K562 (cell line): ENCODE measurements at regions not wholly inside any gene's neighbourhood (a gene's known extent, or its start where the extent isn't known, plus 50 kb on each side); places are given as distances from the start of the nearest gene placed in this dataset.

Experiments
- ATAC-seq: fragments of 200-7000 bp; cut with Tn5 transposase; 3 replicates; pipeline ENCODE4 v1.9.1; 2020; ENCODE audit warnings: moderate library complexity
- BruUV-seq: library from RNA; stranded (reverse); fragments of 400-500 nt; replicated peaks from 2 replicates; lab custom pipeline; 2021; lab: Mats Ljungman, UMichigan
- CTCF ChIA-PET: fragments of 300-600 bp; formaldehyde crosslinking; extraction: SDS; loops from one replicate; lab custom pipeline; 2021; ENCODE audit warnings: low intra/inter-chr PET ratio; lab: Yijun Ruan, JAX
- POLR2A ChIA-PET: fragments of 300-600, 350-650 bp; sonication (Branson Sonifier 250); formaldehyde crosslinking; extraction: SDS; loops from one replicate; lab custom pipeline; 2021; ENCODE audit warnings: antibody characterized with exemption, inconsistent platforms; lab: Yijun Ruan, JAX
- DNase-seq, 4 experiments: peaks; one replicate each; pipeline versions ENCODE4 v3.0.0 to v3.0.0-alpha.2; 2011 to 2018; ENCODE audit warnings: low spot score in 3 of 4, mixed read lengths in 3 of 4; ENCODE audit errors: extremely low read depth in 1 of 4
- FAIRE-seq: peaks from 2 replicates; lab custom pipeline; 2011; peaks lifted over from hg19 to GRCh38; lab: Jason Lieb, UNC
- H2AFZ ChIP-seq: 2 replicates; pipeline ENCODE4 v1.6.0; 2011; ENCODE audit warnings: low read depth, low read length, control low read depth, inconsistent platforms
- H3K27ac ChIP-seq: fragments of 200-600 bp; 3 replicates; pipeline ENCODE4 v1.8.0; 2011; ENCODE audit warnings: low read depth, mild to moderate bottlenecking, control low read depth, inconsistent platforms, low read length, moderate library complexity, mixed read lengths; ENCODE audit errors: extremely low read depth
- H3K27me3 ChIP-seq, 2 experiments: fragments of 300-600 bp in 1 of 2; 2 replicates in 1 of 2; 3 replicates in 1 of 2; pipeline versions ENCODE4 v1.6.0 to v1.8.0; 2011; ENCODE audit warnings: inconsistent platforms in 2 of 2, low read length in 2 of 2, mild to moderate bottlenecking in 1 of 2, mixed read lengths in 1 of 2, moderate library complexity in 1 of 2; ENCODE audit not compliant: control insufficient read depth in 2 of 2, insufficient read depth in 2 of 2
- H3K36me3 ChIP-seq: fragments of 300-600 bp; 3 replicates; pipeline ENCODE4 v1.8.0; 2011; ENCODE audit warnings: mild to moderate bottlenecking, low read length, inconsistent platforms; ENCODE audit not compliant: control insufficient read depth, insufficient read depth
- H3K4me1 ChIP-seq, 2 experiments: fragments of 200-600 bp in 1 of 2; replicated peaks in 1 of 2; 2 replicates in 1 of 2; 3 replicates in 1 of 2; pipeline versions ENCODE4 v1.5.1 to v1.8.0; 2011; ENCODE audit warnings: inconsistent platforms in 2 of 2, low read length in 2 of 2, mild to moderate bottlenecking in 1 of 2, mixed read lengths in 1 of 2, moderate library complexity in 1 of 2; ENCODE audit not compliant: control insufficient read depth in 2 of 2, insufficient read depth in 2 of 2
- H3K4me2 ChIP-seq: 2 replicates; pipeline ENCODE4 v1.6.1; 2011; ENCODE audit warnings: low read length, control low read depth, inconsistent platforms, mixed read lengths; ENCODE audit not compliant: insufficient read depth
- H3K4me3 ChIP-seq: fragments of 200-600 bp; sonication (generic), shearing (Covaris generic); 2 replicates; pipeline ENCODE4 v1.5.1; 2016; ENCODE audit warnings: control low read depth, inconsistent platforms
- H3K79me2 ChIP-seq: fragments of 200-600 bp; 3 replicates; pipeline ENCODE4 v1.8.0; 2011; ENCODE audit warnings: low read length, inconsistent platforms; ENCODE audit not compliant: control insufficient read depth, insufficient read depth
- H3K9ac ChIP-seq, 2 experiments: 2 replicates each; pipeline versions ENCODE4 v1.6.0 to v1.6.1; 2011; ENCODE audit warnings: low read depth in 2 of 2, low read length in 2 of 2, control low read depth in 1 of 2, inconsistent platforms in 1 of 2, mild to moderate bottlenecking in 1 of 2, mixed read lengths in 1 of 2; ENCODE audit not compliant: insufficient read depth in 1 of 2
- H3K9me1 ChIP-seq: one replicate; pipeline ENCODE4 v1.6.0; 2011; ENCODE audit warnings: inconsistent platforms, mild to moderate bottlenecking, low read length, moderate library complexity; ENCODE audit not compliant: control insufficient read depth, insufficient read depth
- H3K9me3 ChIP-seq: replicated peaks from 2 replicates; pipeline ENCODE4 v1.5.1; 2011; ENCODE audit warnings: low read depth, low read length, inconsistent platforms; ENCODE audit not compliant: control insufficient read depth, insufficient read depth
- H4K20me1 ChIP-seq: replicated peaks from 2 replicates; pipeline ENCODE4 v1.6.1; 2011; ENCODE audit warnings: low read length, inconsistent platforms, mixed read lengths; ENCODE audit not compliant: control insufficient read depth, insufficient read depth
- ATF7 ChIP-seq: fragments of 450-650 bp; IDR thresholded peaks from 2 replicates; pipeline ENCODE4 v1.7.1; 2014; ENCODE audit warnings: mild to moderate bottlenecking, moderate library complexity
- BRCA1 ChIP-seq, 2 experiments: fragments of 450-650 bp in 1 of 2; sonication (generic) in 1 of 2; formaldehyde crosslinking in 1 of 2; IDR thresholded peaks; 2 replicates each; pipeline versions ENCODE4 v1.5.0 to v1.6.1; 2017 to 2020; ENCODE audit warnings: mild to moderate bottlenecking in 1 of 2, missing genetic modification reagents in 1 of 2
- ELF2 ChIP-seq: fragments of 250-450 bp; sonication (Bioruptor Pico); IDR thresholded peaks from 2 replicates; pipeline ENCODE4 v1.5.0; 2021; ENCODE audit warnings: mild to moderate bottlenecking
- EP400 ChIP-seq: fragments of 450-650 bp; IDR thresholded peaks from 2 replicates; pipeline ENCODE4 v1.6.1; 2017; ENCODE audit warnings: antibody characterized with exemption, mild to moderate bottlenecking, moderate library complexity
- KLF13 ChIP-seq: fragments of 450-650 bp; IDR thresholded peaks from 2 replicates; pipeline ENCODE4 v1.6.1; 2016; ENCODE audit warnings: missing genetic modification characterization, low read depth, mild to moderate bottlenecking, missing compliant biosample characterization, moderate library complexity, borderline replicate concordance
- MYBL2 ChIP-seq, 2 experiments: fragments of 450-650 bp in 1 of 2; sonication (generic) in 1 of 2; formaldehyde crosslinking in 1 of 2; IDR thresholded peaks; 2 replicates each; pipeline versions ENCODE4 v1.6.1 to v1.8.1; 2017 to 2022; ENCODE audit warnings: borderline replicate concordance in 1 of 2, inconsistent platforms in 1 of 2, low read depth in 1 of 2, mild to moderate bottlenecking in 1 of 2, missing genetic modification reagents in 1 of 2, moderate library complexity in 1 of 2
- POLR2AphosphoS2 ChIP-seq: IDR thresholded peaks from 2 replicates; pipeline ENCODE4 v1.6.1; 2012; ENCODE audit warnings: low read length, improper control_type of control experiment
- SMARCC2 ChIP-seq: fragments of 450-650 bp; IDR thresholded peaks from 2 replicates; pipeline ENCODE4 v1.6.1; 2017; ENCODE audit warnings: antibody characterized with exemption, moderate library complexity, mild to moderate bottlenecking, low read depth
- SP2 ChIP-seq: IDR thresholded peaks from 2 replicates; pipeline ENCODE4 v1.6.1; 2011; ENCODE audit warnings: mild to moderate bottlenecking, low read depth, low read length, moderate library complexity; ENCODE audit not compliant: poor library complexity, severe bottlenecking; ENCODE audit errors: extremely low read depth
- TARDBP ChIP-seq: fragments of 450-650 bp; IDR thresholded peaks from 2 replicates; pipeline ENCODE4 v1.6.1; 2016
- TBL1XR1 ChIP-seq, 2 experiments: IDR thresholded peaks; 2 replicates each; pipeline ENCODE4 v1.6.1; 2012; ENCODE audit warnings: improper control_type of control experiment in 2 of 2, low read length in 2 of 2, mild to moderate bottlenecking in 1 of 2
- TFAM ChIP-seq: fragments of 250-450 bp; sonication (Bioruptor Pico); conservative IDR thresholded peaks from 2 replicates; pipeline ENCODE4 v1.5.0; 2021; ENCODE audit warnings: mild to moderate bottlenecking, moderate library complexity
- THRAP3 ChIP-seq: fragments of 450-650 bp; IDR thresholded peaks from 2 replicates; pipeline ENCODE4 v1.6.1; 2016; ENCODE audit warnings: mild to moderate bottlenecking, inconsistent platforms, borderline replicate concordance
- ZNF143 ChIP-seq: sonication (generic); formaldehyde crosslinking; IDR thresholded peaks from 2 replicates; pipeline ENCODE4 v1.9.0; 2022; ENCODE audit warnings: mild to moderate bottlenecking, missing genetic modification reagents
- ZNF445 ChIP-seq: fragments of 250-450 bp; sonication (Bioruptor Pico); IDR thresholded peaks from 2 replicates; pipeline ENCODE4 v1.4.0; 2020; ENCODE audit warnings: low read depth, mild to moderate bottlenecking, moderate library complexity
- WGBS: fragments of 100-300 bp; shearing (Covaris generic); methylation state at CpG from one replicate; pipeline ENCODE4 v1.1.6; 2016; ENCODE audit warnings: low coverage, mixed read lengths; ENCODE audit not compliant: insufficient coverage; ENCODE audit errors: missing lambda C conversion rate; 5-methylcytosine and 5-hydroxymethylcytosine counted together
- in situ Hi-C: fragments of 300-500 bp; cut with MboI; formaldehyde crosslinking; loops from 4 replicates; pipeline ENCODE4 v1.15.0; 2018; ENCODE audit warnings: inconsistent platforms, mixed read lengths
- intact Hi-C: fragments of 100-400 bp; cut with micrococcal nuclease; formaldehyde crosslinking; loops from 2 replicates; pipeline ENCODE4 v1.14.2; 2022
- TF ChIP-seq, protein P1 (sequence below), 2 experiments: IDR thresholded peaks; 2 replicates each; pipeline ENCODE4 v1.6.1; 2012; ENCODE audit warnings: improper control_type of control experiment in 2 of 2, low read depth in 2 of 2, low read length in 2 of 2, borderline replicate concordance in 1 of 2
- TF ChIP-seq, protein P2 (sequence below): fragments of 450-650 bp; IDR thresholded peaks from 2 replicates; pipeline ENCODE4 v1.6.1; 2017; ENCODE audit warnings: mild to moderate bottlenecking, moderate library complexity

DNA sequence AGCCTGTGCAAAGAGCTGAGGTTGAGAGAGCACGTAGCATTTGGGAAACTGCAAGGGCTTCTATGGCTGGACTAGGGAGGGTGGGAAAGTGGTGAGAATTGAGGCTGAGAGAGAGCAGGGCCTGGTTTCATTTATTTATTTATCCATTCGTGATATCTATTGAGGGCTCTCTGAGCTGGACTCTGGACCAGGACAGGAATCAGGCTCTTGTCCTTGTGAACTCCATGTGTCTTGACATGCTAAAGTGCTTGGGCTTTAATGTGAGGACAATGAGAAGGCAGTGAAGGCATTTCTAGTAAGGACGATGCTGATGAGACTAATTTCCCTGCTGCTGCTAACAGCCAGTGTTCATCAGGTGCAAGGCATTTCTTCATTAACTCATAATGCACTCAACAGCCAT is 95.9 kb upstream of the KLF4 start:
- H3K27ac ChIP-seq, result no peak overlapping the region
- 8% methylated on average over 3 of the region's 3 CpGs for WGBS
- no peaks in the 10 kb centered on the region for H3K9me3 ChIP-seq
- ChIA-PET POLR2A (no interaction called here), CTCF (no interaction called here)
- BruUV-seq, result no TSS peak
- no peaks in the 10 kb centered on the region for H3K4me1 ChIP-seq
- H3K27me3 ChIP-seq, result peaks cover 3 to 46% of the 10 kb centered on the region in 2 experiments; a peak in 4 of 5 replicates
- no peaks in the 10 kb centered on the region for H3K9me1 ChIP-seq
- no peak overlapping the region for H2AFZ ChIP-seq
- H3K4me2 ChIP-seq, result no peak overlapping the region
- ATAC-seq, result no peak
- DNase-seq, result no peak
- no peak for FAIRE-seq
- H3K79me2 ChIP-seq, result no peaks in the 10 kb centered on the region
- H4K20me1 ChIP-seq, result no peaks in the 10 kb centered on the region
- TF ChIP-seq BRCA1 (IDR thresholded peaks at IDR 0.05), result no peak
- no peak for TF ChIP-seq BRCA1 (CRISPR knock-in tag; IDR thresholded peaks at IDR 0.05)
- TF ChIP-seq THRAP3, result no peak
- no peak for TF ChIP-seq TBL1XR1 (IDR thresholded peaks at IDR 0.05; ENCODE audit: low read length in 2 of 2)
- no peak for TF ChIP-seq SMARCC2
- no peak for TF ChIP-seq ELF2 (CRISPR knock-in tag)
- TF ChIP-seq SP2, result no peak
- TF ChIP-seq TARDBP, result no peak
- TF ChIP-seq, protein P1, sequence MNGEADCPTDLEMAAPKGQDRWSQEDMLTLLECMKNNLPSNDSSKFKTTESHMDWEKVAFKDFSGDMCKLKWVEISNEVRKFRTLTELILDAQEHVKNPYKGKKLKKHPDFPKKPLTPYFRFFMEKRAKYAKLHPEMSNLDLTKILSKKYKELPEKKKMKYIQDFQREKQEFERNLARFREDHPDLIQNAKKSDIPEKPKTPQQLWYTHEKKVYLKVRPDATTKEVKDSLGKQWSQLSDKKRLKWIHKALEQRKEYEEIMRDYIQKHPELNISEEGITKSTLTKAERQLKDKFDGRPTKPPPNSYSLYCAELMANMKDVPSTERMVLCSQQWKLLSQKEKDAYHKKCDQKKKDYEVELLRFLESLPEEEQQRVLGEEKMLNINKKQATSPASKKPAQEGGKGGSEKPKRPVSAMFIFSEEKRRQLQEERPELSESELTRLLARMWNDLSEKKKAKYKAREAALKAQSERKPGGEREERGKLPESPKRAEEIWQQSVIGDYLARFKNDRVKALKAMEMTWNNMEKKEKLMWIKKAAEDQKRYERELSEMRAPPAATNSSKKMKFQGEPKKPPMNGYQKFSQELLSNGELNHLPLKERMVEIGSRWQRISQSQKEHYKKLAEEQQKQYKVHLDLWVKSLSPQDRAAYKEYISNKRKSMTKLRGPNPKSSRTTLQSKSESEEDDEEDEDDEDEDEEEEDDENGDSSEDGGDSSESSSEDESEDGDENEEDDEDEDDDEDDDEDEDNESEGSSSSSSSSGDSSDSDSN (IDR thresholded peaks at IDR 0.05; ENCODE audit: borderline replicate concordance in 1 of 2, low read depth in 2 of 2, low read length in 2 of 2), result no peak
- TF ChIP-seq MYBL2 (IDR thresholded peaks at IDR 0.05; ENCODE audit: low read depth), result no peak
- no peak for TF ChIP-seq MYBL2 (CRISPR knock-in tag; IDR thresholded peaks at IDR 0.05; ENCODE audit: borderline replicate concordance)
- TF ChIP-seq TFAM (CRISPR knock-in tag), result no peak
- TF ChIP-seq EP400, result no peak
- no peak for TF ChIP-seq ZNF445
- TF ChIP-seq KLF13 (tag), result no peak
- TF ChIP-seq, protein P2, sequence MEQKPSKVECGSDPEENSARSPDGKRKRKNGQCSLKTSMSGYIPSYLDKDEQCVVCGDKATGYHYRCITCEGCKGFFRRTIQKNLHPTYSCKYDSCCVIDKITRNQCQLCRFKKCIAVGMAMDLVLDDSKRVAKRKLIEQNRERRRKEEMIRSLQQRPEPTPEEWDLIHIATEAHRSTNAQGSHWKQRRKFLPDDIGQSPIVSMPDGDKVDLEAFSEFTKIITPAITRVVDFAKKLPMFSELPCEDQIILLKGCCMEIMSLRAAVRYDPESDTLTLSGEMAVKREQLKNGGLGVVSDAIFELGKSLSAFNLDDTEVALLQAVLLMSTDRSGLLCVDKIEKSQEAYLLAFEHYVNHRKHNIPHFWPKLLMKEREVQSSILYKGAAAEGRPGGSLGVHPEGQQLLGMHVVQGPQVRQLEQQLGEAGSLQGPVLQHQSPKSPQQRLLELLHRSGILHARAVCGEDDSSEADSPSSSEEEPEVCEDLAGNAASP, result no peak
- TF ChIP-seq POLR2AphosphoS2, result no peak
- no peak for TF ChIP-seq ATF7
- no peak for TF ChIP-seq ZNF143 (CRISPR knock-in tag)
- TF ChIP-seq, all 486 proteins: peak for 0
- intact Hi-C loops, result no loop called here
- Histone ChIP-seq H3K36me3 (no peaks in the 10 kb centered on the region), H3K9ac (no peak overlapping the region), H3K4me3 (no peak overlapping the region)
- in situ Hi-C loops, result no loop called here
